Hematopoietic multipotent progenitor cell treated with erythropoietin and hydrocortisone succinate and interleukin-3 and kit ligand, for 6 days (in vitro differentiated cells): ENCODE measurements at regions not wholly inside any gene's neighbourhood (a gene's known extent, or its start where the extent isn't known, plus 50 kb on each side); places are given as distances from the start of the nearest gene placed in this dataset.

Source experiments
- DNase-seq: peaks from one replicate; pipeline ENCODE4 v3.0.0-alpha.2; 2015

GRCh38 chr3:189563853-189564563 lies 67.2 kb upstream of the TP63 start:
- DNase-seq = no peak

DNA sequence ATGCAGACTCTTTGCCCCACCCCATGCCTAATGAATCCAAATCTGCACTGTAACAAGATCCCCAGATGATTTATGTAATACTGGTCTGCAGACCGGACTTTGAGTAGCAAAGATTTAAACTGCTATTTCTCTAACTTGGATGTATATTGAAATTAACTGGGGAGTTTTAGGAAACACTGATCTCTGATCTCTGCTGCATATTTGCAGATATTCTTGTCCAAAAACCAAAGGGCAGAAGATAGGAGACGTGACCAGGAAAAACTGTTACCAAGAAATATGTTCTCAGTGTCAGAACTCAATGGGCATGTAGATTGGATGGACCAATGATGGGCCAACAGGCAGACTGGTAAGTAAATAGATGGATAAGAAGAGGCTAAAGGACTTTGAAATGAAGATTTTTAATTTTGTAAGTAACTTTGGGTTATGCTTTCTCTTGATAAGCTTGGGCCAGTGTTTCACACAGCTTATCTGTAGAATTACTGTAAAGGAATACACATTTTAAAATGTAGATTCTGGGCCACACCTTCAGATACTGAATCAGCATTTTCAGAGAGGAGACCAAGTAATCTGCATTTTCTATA lies 64.5 kb upstream of the TP63 start:
- DNase-seq = peak; percentile 51

DNA sequence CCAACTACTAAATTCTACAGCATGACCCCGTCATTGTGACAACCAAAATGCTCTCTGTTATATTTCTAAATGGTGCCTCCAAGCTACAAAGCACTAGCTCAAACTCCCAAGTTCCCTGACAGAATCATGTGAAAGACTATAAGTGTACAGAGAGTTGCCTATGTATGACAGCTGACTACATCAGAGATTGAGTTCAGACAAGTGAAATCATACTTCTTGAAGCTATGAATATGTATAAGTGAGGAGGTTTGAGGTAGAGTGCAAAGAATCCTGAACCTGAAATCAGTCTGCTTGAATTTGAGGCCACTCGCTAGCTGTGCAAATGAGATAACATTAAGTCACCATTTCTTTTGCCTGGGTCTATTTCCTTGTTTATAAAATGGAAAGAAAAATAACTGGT lies 63.9 kb upstream of the TP63 start:
- no peak for DNase-seq

GRCh38 chr3:189567766-189568420 lies 63.3 kb upstream of the TP63 start:
- no peak for DNase-seq

GRCh38 chr3:189568961-189569360 lies 62.2 kb upstream of the TP63 start:
- DNase-seq = no peak

- no peak for DNase-seq
Measured at GRCh38 chr3:189569473-189569872, 61.7 kb upstream of the TP63 start.

DNA sequence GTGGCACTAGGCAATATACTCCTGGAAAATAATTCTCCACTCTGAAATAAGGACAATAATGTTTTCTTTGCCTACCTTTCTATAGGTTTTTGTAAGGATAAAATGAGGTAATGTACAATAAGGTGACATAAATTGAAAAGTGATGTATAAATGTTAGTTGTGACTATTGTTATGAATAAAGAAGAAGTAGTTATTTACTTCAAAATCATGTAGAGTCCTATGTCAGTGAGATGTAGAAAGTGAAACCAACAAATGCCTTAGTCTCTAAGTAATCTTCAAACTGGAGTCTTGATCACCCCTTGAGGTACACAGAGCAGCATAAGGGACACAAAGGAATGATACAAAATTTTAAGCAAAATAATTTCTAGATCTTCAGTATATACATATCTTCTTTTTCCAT lies 60.3 kb upstream of the TP63 start:
- DNase-seq = no peak

DNA sequence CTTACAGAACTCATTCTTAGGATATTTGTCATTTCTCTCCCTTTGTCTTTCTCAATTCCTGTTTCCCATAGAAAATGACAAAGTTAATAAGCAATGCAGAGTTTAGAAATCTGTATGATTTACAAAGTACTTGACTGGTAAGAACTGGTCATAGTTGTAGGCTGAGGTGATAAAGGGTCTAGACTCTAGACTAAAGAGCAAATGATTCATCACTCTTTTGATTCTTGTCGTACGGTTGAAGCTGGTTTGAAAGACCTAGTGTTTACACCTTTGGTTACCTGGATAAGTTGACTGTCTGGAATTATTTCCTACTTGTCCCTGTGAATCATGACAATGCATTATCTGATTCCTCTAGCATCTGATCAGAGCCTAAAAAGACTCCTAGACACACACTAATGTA lies 58.9 kb upstream of the TP63 start:
- no peak for DNase-seq

DNA sequence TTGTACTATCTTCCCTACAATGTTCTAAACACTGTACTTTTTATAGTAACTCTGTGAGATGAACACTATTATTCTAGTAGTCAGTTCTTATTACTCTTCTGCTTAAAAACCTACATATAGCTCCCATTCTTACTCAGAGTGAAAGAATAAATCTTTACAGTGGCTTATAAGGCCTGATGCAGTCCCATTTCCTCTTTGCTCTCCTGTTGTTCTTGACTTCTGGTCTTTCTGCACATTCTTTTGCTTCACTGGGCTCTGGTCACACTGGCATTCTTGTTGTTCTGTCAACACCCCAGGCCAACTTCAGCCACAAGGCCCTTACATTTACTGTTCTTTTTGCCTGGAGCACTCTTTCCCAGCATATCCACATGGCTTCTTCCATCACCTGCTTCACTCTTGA lies 58.2 kb upstream of the TP63 start:
- DNase-seq = no peak

DNA sequence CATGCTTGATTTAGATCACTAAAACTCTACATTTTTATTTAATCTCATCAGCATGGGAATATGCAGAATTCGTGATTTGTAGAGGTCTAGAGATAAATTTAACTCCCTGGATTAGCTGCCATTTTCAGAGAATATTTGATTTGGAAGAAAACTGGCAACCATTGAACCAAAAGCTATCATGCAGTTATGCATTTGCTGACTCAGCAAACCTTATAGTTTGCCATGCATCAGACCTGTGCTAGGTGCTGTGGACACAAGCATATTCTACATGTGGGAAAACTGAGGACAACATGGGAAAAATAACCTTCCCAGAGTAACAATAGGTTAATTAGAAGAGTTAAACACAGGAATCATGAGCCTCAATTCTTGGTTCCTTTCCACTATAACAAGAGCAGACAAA lies 54.7 kb upstream of the TP63 start:
- DNase-seq = no peak

GRCh38 chr3:189577050-189577951 lies 53.9 kb upstream of the TP63 start:
- DNase-seq = no peak

DNA sequence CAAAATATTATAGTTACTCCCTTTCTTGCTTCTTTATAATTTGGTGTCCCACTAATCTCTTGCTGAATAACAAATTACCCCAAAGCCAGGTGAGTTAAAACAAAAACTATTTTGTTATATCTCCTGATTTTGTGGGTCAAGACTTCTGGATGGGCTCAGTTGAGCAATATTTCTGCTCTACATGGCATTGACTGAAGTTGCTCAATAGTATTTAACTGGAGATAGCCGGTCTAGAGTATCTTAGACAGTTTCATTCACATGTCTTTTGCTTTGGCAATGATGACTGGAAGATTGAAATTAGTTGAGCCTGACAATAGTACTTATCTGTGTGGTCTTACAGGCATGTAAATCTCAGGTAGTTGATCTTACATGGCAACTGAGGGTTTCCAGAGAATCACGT lies 51.0 kb upstream of the TP63 start:
- no peak for DNase-seq
